ENCODE measurements at regions not wholly inside any gene's neighbourhood (a gene's known extent, or its start where the extent isn't known, plus 50 kb on each side); places are given as distances from the start of the nearest gene placed in this dataset.

DNA sequence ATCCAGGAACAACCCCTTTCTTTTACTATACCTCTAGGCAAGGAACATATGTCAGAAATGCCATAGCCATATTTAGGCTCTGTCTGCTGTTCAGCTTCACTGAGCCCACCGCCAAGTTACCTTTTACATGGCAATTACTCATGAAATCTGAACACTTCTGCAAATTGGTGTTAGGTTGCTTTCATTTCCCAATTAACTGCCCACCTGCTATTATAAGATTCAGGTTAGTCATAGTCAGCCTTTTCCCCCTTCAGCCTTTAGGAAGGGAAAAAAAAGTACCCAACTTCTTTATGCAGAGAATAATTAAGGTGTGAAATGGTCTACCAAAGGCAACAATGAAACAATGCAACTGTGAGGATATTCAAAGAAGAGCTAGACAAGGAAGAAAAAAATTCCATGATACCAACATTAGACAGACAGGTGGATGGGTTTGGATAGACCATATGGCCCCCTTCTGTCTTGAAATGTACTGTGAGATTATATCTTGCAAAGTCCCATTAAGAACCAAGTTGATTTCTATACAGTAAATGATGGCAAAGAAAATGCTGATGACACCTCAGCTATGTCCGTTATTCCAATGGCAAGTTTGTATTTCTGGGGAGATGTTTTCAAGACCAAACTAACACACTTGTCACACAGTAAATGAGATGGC is 442.1 kb upstream of the NRP1 start:
- H3K4me1 Mint-ChIP-seq (ENCODE audit: low read depth, unreplicated experiment), result peaks cover 1% of the 10 kb centered on the region
- ChIA-PET POLR2A (no interaction called here), CTCF (no interaction called here)
- H3K27ac Mint-ChIP-seq (ENCODE audit: unreplicated experiment), result no peak overlapping the region
- DNase-seq, result no peak
- intact Hi-C loops (cut with micrococcal nuclease; ENCODE audit: unreplicated experiment), result no loop called here
- TF ChIP-seq, protein P1, sequence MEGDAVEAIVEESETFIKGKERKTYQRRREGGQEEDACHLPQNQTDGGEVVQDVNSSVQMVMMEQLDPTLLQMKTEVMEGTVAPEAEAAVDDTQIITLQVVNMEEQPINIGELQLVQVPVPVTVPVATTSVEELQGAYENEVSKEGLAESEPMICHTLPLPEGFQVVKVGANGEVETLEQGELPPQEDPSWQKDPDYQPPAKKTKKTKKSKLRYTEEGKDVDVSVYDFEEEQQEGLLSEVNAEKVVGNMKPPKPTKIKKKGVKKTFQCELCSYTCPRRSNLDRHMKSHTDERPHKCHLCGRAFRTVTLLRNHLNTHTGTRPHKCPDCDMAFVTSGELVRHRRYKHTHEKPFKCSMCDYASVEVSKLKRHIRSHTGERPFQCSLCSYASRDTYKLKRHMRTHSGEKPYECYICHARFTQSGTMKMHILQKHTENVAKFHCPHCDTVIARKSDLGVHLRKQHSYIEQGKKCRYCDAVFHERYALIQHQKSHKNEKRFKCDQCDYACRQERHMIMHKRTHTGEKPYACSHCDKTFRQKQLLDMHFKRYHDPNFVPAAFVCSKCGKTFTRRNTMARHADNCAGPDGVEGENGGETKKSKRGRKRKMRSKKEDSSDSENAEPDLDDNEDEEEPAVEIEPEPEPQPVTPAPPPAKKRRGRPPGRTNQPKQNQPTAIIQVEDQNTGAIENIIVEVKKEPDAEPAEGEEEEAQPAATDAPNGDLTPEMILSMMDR (IDR thresholded peaks at IDR 0.05; ENCODE audit: insufficient read depth in 1 of 2, low read depth in 1 of 2, low read length in 1 of 2, severe bottlenecking in 1 of 2, unreplicated experiment in 1 of 2), result no peak
- H3K4me3 Mint-ChIP-seq (ENCODE audit: unreplicated experiment), result no peak overlapping the region
- Histone ChIP-seq H3K36me3 (ENCODE audit: control insufficient read depth, insufficient read depth, low read length) (no peaks in the 10 kb centered on the region), H3K27me3 (replicated peaks; ENCODE audit: control insufficient read depth, insufficient read depth, low read length) (no peaks in the 10 kb centered on the region), H3K9me3 (no peaks in the 10 kb centered on the region; the same call in 1 of the 2 replicates), H3K4me3 (ENCODE audit: low read depth, low read length) (no peak overlapping the region), H3K4me1 (no peaks in the 10 kb centered on the region)
- no peaks in the 10 kb centered on the region for H3K36me3 Mint-ChIP-seq (ENCODE audit: insufficient read depth, unreplicated experiment)
- no peaks in the 10 kb centered on the region for H3K9me3 Mint-ChIP-seq (ENCODE audit: unreplicated experiment)
- no TSS peak for BruUV-seq (replicated peaks)
- no peaks in the 10 kb centered on the region for H3K27me3 Mint-ChIP-seq (ENCODE audit: insufficient read depth, unreplicated experiment)

GRCh38 chr10:33774857-33775256 is 440.4 kb upstream of the NRP1 start:
- Histone ChIP-seq H3K4me1 (no peaks in the 10 kb centered on the region), H3K4me3 (ENCODE audit: low read depth, low read length) (no peak overlapping the region), H3K36me3 (ENCODE audit: control insufficient read depth, insufficient read depth, low read length) (no peaks in the 10 kb centered on the region), H3K9me3 (no peaks in the 10 kb centered on the region), H3K27me3 (replicated peaks; ENCODE audit: control insufficient read depth, insufficient read depth, low read length) (no peaks in the 10 kb centered on the region)
- Mint-ChIP-seq H3K36me3 (ENCODE audit: insufficient read depth, unreplicated experiment) (no peaks in the 10 kb centered on the region), H3K4me3 (ENCODE audit: unreplicated experiment) (no peak overlapping the region), H3K27ac (ENCODE audit: unreplicated experiment) (no peak overlapping the region), H3K9me3 (ENCODE audit: unreplicated experiment) (no peaks in the 10 kb centered on the region), H3K4me1 (ENCODE audit: low read depth, unreplicated experiment) (no peaks in the 10 kb centered on the region), H3K27me3 (ENCODE audit: insufficient read depth, unreplicated experiment) (no peaks in the 10 kb centered on the region)
- DNase-seq, result no peak
- BruUV-seq (replicated peaks), result no TSS peak
- ChIA-PET POLR2A (no interaction called here), CTCF (no interaction called here)
- TF ChIP-seq, protein P1 (IDR thresholded peaks at IDR 0.05; ENCODE audit: insufficient read depth in 1 of 2, low read depth in 1 of 2, low read length in 1 of 2, severe bottlenecking in 1 of 2, unreplicated experiment in 1 of 2), result no peak
- intact Hi-C loops (cut with micrococcal nuclease; ENCODE audit: unreplicated experiment), result no loop called here

GRCh38 chr10:33773886-33774480 is 439.5 kb upstream of the NRP1 start:
- H3K36me3 Mint-ChIP-seq (ENCODE audit: insufficient read depth, unreplicated experiment), result no peaks in the 10 kb centered on the region
- no peak overlapping the region for H3K27ac Mint-ChIP-seq (ENCODE audit: unreplicated experiment)
- intact Hi-C loops (cut with micrococcal nuclease; ENCODE audit: unreplicated experiment), result no loop called here
- H3K4me1 Mint-ChIP-seq (ENCODE audit: low read depth, unreplicated experiment), result no peaks in the 10 kb centered on the region
- H3K27me3 ChIP-seq (replicated peaks; ENCODE audit: control insufficient read depth, insufficient read depth, low read length), result no peaks in the 10 kb centered on the region
- CTCF ChIA-PET, result no interaction called here
- no peak for DNase-seq
- H3K4me3 Mint-ChIP-seq (ENCODE audit: unreplicated experiment), result no peak overlapping the region
- no peaks in the 10 kb centered on the region for H3K9me3 ChIP-seq
- BruUV-seq (replicated peaks), result no TSS peak
- H3K36me3 ChIP-seq (ENCODE audit: control insufficient read depth, insufficient read depth, low read length), result no peaks in the 10 kb centered on the region
- TF ChIP-seq, protein P1 (IDR thresholded peaks at IDR 0.05; ENCODE audit: insufficient read depth in 1 of 2, low read depth in 1 of 2, low read length in 1 of 2, severe bottlenecking in 1 of 2, unreplicated experiment in 1 of 2), result no peak
- H3K9me3 Mint-ChIP-seq (ENCODE audit: unreplicated experiment), result no peaks in the 10 kb centered on the region
- H3K4me3 ChIP-seq (ENCODE audit: low read depth, low read length), result no peak overlapping the region
- POLR2A ChIA-PET, result no interaction called here
- no peaks in the 10 kb centered on the region for H3K27me3 Mint-ChIP-seq (ENCODE audit: insufficient read depth, unreplicated experiment)
- H3K4me1 ChIP-seq, result no peaks in the 10 kb centered on the region

Measured in Caco-2 (cell line).